ENCODE measurements at regions not wholly inside any gene's neighbourhood (a gene's known extent, or its start where the extent isn't known, plus 50 kb on each side); places are given as distances from the start of the nearest gene placed in this dataset.

DNA sequence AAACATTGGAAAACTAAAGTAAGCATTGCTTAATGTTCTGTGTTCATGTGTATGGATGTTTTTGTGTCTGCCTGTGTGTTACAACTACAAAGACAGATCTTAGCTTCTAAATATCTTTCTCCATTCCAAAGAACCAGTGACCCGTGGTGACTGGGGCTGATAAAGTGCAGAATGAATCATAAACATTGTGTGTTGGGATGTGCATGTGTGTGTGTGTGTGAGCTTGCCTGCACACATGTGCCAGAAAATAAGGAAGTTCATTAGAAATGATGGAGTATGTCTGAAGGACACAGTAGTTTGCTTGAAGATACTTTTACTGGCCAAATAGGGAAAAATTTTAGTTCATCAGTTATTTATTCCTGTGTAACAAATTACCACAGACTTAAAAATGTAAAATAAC is 756.6 kb upstream of the CELF4 start:
- FAIRE-seq (no peak), DNase-seq (ENCODE audit: insufficient read length, low spot score) (no peak)

DNA sequence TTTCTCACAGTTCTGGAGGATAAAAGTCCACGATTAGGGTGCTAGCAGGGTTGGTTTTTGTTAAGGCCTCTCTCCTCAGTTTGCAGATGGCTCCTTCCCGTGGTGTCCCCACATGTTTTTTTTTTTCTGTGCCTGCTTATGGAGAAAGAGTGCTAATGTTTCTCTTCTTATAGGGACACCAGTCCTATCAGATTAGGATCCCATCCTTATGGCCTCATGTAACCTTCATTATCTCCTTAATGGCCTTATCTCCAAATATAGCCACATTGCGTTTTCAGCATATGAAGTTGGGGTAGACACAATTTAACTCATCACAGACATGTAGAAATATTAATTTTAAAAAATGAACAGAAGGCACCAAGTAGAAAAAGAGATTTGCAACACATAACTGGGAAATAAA is 755.7 kb upstream of the CELF4 start:
- FAIRE-seq (no peak), DNase-seq (ENCODE audit: insufficient read length, low spot score) (no peak)

DNA sequence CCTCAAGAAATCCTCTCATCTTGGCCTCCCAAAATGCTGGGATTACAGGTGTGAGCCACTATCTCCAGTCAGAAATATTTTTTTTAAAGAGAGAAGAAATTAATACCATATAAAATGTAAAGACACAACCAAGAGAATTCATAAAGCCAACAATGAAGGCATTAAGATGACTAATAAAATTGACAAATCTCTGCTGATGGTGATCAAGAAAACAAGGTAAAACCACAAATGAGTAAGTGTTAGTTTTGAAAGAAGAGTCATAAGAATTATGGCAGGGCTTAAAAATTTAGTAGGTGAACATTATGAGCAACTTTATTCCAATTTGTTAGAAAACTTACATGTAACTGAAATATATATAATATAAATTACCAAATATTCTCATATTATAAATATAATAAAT is 752.8 kb upstream of the CELF4 start:
- no peak for DNase-seq (ENCODE audit: insufficient read length, low spot score)
- FAIRE-seq: no peak

DNA sequence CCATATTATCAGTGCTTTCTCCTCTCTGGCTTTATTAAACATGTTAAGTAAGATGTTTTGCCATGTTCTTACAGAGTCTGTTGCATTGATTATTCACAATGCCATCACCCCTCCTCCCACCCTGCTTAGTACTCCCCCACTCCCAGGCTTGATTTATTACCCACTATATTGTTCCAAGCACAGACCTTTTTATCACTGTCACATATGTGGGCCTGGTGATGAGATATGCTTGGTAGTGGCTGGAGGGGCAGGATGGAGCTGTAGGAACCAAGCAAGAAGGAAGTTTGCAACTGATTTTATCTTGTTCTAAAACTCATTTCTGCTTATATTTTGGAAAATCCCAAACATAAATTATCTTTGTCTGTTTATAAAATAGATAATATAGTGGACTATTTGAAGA is 748.2 kb upstream of the CELF4 start:
- no peak for FAIRE-seq
- DNase-seq (ENCODE audit: insufficient read length, low spot score): no peak

DNA sequence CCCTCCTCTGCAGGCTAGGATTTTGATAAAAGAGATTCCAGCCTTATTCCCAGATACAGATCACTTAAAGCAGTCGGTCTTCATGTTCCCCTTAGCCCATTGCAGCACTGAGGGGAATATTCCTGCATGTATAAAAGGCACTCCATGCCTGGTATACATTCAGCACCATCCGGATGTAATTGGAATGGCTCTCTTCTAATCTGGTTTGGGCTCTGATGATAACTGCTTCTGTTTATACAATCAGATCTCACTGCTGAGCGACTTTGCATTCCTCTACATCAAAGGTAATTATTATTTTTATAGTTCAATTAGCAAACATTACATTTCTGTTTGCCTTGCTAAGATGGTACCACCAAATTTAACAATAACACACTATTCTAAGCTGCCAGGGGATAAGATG is 746.9 kb upstream of the CELF4 start:
- DNase-seq (ENCODE audit: insufficient read length, low spot score) (no peak), FAIRE-seq (no peak)

DNA sequence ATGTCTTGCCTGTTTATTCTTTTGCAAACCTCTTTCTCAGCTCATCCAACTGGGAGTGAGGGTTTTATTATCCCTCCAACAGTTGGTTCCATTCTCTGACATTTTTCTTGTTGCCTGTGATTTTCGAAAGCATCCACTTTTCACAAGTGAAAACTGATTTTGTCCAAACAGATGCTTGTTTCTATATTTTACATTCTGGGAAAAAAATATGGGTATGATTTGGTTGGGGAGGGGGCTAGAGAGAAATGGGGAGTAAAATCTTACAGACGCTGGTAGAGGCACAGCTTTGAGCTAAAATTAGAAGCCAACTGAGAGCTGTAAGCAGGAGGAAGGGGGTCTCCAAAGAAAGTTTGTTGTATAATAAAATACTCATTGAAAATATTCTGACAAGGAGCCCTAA is 745.3 kb upstream of the CELF4 start:
- DNase-seq (ENCODE audit: insufficient read length, low spot score): no peak
- no peak for FAIRE-seq

DNA sequence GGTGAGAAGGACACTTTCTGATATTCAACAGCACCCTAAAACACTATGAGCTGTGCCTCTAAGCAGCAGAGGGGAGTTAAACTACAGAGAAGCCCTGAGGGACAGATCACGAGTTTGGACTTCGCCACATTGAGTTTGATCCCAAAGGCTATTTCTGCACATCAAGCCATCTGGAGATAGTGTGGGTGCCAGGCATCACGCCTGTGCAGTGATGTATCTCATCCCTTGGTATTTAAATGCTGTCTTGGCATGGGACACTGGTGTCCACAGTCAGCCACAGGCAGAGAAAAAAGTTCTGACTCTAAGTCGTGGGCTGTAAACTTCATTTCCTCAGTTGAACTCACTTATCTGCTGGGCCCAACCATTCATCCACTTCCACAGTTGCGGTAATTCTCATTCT is 742.3 kb upstream of the CELF4 start:
- no peak for DNase-seq (ENCODE audit: insufficient read length, low spot score)
- FAIRE-seq: no peak

DNA sequence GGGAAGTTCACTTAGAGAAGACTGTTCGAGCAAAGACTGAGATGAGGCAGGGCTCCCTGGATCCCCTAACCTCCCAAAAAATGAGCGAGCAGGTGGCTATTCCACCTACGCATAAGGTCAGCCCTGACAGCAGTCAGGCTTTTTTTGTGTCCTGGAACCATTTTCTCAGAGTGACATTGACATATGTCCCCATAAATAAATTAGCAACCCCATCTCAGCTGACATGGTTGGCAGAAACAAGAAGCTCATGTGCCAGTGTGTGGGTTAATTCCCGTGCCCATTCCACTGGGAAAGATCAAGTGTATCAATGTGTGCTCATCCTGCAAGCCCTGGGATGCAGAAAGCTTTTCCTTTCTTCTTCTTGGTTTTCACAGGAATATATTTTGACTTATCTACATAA is 740.4 kb upstream of the CELF4 start:
- DNase-seq (ENCODE audit: insufficient read length, low spot score) (no peak), FAIRE-seq (no peak)

DNA sequence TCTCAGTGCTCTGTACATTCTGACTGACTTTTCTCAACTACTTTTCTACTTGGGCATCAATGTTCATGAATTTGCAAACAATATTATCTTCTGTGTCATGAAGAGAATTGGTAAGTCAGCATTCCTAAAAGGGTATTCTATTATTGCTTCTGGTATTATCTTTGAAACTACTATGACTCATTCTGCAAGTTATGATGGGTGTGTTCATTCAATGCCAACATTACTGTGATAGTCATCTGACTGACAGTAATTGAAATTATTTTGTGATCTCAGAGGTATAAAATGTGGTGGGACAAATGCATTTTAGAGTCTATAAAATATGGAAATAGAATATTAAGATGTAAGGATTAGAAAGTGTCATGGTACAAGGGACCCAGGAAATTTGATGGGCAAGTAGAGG is 736.0 kb upstream of the CELF4 start:
- FAIRE-seq (no peak), DNase-seq (ENCODE audit: insufficient read length, low spot score) (no peak)

DNA sequence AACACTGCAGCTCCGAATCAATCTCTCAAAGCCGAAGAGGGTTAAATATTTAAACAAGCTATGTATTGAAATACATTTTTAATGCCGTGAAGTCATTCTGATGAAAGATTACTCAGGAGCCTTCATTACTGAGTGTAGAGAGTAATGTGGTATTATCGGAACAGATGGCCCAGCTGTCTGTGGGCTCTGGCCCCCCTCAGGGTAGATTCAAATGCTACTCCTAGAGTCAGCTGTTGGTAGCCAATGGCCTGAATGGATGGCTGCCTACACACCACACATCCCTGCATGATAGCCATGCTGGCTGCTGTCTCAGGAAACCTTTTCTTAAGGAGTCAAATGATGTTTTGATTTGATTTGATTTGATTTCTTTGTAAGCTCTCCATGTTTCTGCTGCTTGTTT is 732.3 kb upstream of the CELF4 start:
- FAIRE-seq (no peak), DNase-seq (ENCODE audit: insufficient read length, low spot score) (no peak)

DNA sequence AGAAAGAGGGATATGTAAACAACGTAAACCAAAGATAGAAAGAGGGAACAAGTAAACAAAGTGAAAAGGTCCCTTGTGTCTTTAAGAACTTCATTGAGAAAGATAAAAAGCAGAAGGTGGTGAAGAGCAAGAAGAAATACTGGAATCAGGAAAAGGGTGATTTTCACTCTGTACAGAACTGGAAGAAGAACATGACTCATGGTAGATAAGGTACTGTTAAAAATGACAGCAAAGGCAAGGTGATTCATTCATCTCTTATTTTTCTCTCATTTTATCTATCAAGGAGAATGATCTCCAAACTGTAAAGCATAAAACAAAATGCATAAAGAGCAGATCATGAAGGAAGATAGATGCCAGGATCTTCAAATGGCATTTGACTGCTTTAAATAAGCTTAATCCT is 724.6 kb upstream of the CELF4 start:
- FAIRE-seq (no peak), DNase-seq (ENCODE audit: insufficient read length, low spot score) (no peak)

DNA sequence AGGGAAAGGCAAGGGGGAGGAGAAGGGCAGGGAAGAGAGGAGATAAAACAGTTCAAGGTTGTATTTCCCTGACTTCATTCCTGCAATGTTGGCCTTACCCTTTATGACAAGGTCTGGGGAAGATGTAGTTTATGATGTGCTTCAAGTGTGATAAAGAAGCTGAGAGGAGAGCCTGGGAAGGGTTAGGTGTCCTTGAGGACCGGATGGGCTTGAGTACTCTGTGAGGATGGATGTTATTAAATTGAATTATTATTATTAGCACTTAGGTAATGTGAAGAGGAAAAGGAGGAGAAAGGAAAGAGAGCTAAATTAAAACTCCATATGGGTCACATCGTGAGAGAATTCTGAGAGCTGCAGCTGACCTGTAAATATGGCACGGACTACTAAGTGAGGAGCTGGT is 719.4 kb upstream of the CELF4 start:
- no peak for FAIRE-seq

DNA sequence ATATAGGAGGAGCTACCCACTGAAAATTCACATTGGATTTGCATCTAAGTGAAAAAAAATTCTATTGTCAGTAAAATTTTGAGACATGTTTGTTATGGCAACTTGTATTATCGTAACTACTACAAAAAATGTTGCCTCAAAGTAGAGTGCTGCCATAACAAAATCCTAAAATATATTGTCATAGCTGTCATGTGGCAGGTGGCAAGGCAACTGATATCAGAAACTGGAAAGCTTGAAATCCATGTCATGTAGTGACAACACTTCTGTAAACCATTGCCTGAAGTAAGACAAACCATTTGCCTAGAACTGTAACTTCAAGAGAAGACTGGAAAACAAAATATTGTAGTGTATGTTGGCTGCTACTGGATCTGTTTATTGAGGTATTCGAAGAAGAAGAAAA is 697.5 kb upstream of the CELF4 start:
- DNase-seq (ENCODE audit: insufficient read length, low spot score) (no peak), FAIRE-seq (no peak)

More for the DNA sequence above, 719.4 kb upstream of the CELF4 start:
- no peak for DNase-seq (ENCODE audit: insufficient read length, low spot score)

DNA sequence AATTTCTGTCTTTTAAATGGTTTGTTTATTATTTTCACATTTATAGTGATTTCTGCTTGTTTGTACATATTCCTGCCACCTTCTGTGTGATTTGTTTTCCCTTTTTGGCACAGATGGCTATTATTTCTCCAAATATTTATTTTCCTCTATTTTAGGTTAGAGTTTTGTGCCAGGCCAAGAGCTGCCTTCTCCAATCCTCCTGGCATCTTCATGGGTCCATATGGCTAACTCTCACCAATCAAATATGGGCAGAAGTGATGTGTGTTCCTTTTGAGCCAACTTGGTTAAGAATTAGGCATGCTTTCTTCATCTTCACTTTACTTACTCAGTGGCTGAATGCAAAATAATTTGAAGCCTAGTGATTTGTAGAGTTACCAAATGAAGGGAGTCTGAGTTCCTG is 697.1 kb upstream of the CELF4 start:
- FAIRE-seq (no peak), DNase-seq (ENCODE audit: insufficient read length, low spot score) (no peak)

DNA sequence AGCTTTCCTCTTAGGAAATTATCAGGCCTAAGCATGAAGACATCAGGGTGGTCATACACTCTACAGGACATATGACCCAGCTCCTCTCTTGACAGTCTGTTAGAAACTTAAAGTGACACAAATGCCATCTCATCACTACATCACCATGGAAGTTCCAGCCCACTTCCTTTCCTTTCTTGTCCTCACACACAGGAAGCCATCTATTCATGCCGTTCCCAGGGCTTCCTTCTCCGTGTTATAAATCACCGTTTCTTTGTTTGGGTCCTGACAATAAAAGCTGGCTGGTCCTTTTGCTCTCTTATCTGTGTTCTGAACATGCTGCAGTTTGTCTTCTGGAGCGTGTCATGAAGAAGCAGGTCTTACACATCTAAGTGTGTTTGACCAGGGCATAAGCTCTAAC is 692.1 kb upstream of the CELF4 start:
- FAIRE-seq: no peak
- no peak for DNase-seq (ENCODE audit: insufficient read length, low spot score)

DNA sequence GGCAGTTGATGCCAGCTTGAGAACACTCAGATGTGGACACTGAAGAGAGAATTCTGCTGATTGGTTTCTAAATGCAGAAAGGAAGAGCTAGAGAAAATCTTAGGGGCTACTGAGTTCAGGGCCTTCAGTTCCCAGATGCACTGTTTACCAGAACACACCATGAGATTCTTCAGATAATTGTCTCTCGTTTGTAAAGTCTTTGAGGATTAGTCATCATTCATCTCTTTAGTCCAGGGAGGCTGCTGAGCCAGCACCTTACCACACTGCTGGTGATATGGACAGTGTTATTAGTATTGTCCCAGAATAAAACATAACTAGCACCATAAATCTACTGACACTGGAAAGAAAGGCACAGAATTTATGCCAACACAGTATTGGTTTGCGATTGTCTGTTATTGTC is 690.8 kb upstream of the CELF4 start:
- FAIRE-seq (no peak), DNase-seq (ENCODE audit: insufficient read length, low spot score) (no peak)

DNA sequence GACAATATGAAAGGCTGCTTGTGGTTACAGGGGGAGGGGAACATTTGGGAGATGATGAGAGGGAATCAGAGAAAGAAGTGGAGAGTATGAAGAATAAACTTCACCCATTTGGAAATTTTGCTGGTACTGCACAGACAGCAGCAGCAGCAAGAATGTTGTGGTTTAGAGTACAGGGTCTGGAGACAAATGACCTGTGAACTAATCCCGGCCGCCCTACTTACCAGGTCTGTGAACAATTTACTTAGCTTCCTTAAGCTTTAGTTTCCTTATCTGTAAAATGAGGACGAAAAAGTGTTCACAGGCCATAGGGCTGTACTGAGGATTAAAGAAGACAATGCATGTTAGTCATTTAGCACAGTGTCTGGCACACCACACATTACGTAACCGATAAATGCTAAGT is 685.4 kb upstream of the CELF4 start:
- DNase-seq (ENCODE audit: insufficient read length, low spot score): no peak
- FAIRE-seq: no peak

DNA sequence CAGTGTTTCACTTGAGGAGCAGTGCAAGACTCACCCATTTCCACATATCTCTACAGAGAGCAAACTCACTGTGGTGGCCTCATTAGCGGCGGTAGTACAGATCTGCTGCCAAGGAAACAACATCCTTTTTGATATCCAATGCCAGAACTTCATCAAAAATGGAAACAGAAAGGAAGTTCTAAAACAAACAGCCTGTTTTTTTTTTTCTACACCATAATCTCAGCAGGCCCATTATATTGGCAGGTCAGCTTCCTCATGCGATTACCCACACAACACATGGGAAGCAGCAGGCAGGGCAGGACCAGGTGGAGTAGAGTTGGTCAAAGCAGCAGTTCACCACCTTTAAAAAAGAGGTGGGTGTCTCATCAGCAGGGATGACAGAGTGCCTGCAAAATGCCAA is 678.9 kb upstream of the CELF4 start:
- FAIRE-seq: no peak
- no peak for DNase-seq (ENCODE audit: insufficient read length, low spot score)

DNA sequence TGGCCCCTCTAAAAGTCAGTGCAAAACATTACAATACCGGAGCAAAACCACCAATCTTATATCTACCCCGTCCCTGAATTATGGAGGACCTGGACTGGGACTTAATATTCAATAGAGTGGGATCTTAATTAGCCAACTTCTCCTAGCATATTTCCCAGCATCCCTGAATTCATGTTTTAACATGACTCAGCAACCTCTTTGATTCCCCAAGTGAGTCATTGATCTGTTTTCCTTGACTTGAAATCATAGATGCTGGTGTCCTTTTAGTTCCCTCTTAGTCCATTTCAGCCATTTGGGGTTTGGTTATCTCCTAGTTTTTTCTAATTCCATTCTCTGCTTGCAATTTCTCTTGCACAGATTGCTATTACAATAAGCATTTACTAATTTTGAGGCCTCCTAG is 677.7 kb upstream of the CELF4 start:
- DNase-seq (ENCODE audit: insufficient read length, low spot score) (no peak), FAIRE-seq (no peak)

DNA sequence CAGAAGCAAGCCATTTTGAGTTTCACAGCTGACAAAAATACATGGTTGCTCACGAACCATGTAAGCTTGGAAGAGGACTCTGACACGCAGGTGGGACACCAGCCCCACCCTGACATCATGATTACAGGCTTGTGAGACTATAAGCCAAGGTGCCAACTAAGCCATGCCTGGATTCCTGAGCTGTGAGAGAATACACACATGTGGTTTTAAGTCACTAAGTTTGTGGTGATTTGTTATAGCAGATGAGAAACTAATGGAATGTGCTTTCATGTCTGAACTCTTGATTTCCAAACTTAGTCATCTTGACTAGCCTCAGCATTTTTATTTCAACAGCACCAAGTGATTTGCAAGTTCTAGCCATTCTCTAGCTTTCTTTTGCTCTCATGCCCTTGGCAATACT is 676.1 kb upstream of the CELF4 start:
- DNase-seq (ENCODE audit: insufficient read length, low spot score): no peak
- no peak for FAIRE-seq

DNA sequence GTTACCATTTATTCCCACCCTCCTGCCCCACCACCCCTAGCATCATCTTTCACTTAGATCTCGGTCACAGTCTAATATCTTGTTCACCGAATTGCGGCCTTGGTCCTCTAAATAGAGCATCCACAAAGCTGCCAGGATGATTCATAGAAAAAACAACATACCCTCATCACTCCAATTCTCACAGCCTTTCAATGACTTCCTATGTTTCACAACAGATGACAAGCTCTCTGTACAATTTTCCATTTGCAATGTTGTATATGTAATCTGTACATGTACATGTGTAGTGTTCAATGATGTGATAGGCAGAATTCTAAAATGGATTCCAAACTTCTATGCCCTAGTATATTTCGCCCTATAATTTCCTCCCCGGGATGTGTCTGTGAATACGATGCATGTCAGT is 675.6 kb upstream of the CELF4 start:
- DNase-seq (ENCODE audit: insufficient read length, low spot score): no peak
- FAIRE-seq: no peak

DNA sequence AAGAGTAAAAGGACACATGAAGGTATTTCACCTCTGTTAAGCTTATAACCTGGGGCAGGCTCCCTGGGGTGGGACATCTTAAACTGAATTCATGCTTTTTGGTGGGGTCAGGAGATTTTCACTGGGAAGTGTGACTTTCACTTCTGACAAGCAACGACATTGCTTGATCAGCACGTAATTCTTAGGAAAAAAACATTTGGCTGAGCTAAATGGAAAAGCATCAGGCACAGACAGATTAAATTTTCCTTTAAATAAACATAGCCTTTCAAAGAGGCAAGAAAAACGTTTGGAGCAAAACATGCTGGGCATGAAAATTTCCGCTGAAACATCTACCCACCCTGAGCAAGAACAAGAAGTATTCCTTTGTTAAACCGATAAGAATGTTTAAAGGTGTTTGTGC is 674.0 kb upstream of the CELF4 start:
- no peak for DNase-seq (ENCODE audit: insufficient read length, low spot score)
- FAIRE-seq: no peak

DNA sequence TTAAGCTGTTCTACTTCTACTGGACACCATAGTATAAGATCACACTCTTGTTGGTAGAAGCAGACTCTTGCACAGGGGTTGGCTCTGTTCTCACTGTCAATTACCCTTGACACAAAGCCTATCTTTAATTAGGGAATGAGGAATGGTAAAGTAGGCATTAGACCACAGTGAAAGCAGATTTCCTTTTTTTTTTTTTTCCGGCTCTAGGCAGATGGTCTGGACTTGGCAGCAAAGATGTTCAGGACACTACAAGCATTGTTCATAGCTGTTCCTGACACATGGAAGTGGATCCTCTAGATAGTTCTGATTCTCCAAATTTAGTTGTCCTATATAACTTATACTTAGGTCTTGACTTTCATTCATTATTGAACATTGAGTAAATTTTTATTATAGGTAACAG is 672.2 kb upstream of the CELF4 start:
- DNase-seq (ENCODE audit: insufficient read length, low spot score): no peak
- no peak for FAIRE-seq

DNA sequence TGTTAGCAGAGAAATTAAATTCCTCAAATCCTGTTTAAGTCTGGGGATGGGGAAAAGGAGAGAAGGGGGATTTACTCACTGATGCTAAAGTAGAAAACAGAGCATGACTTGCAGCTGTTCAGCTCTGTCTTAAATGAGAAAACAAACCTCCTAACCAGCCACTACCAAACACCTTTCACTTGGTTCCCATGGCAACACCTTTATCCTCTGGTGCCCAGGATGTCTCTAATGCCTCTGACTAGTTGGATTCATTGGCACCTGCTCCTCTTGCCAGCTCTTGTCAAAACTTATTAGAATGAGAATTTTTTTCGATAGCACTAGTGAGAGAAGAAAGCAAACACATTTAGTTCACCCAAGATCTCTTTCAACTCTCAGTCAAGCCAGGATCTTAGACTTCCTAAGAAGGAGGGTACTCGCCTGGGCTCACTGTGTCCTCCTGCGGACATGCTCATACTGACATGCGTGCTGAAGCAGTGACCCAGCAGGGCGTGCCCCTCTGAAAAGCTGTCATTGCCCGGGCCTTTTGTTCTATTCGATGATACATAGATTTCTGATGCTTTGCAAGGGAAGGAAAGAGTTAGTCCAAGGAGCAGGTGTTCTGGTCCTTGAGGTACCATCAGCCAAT is 656.0 kb upstream of the CELF4 start:
- FAIRE-seq: no peak
- no peak for DNase-seq (ENCODE audit: insufficient read length, low spot score)
